Endothelial cell of umbilical vein (primary cell): ENCODE measurements at regions not wholly inside any gene's neighbourhood (a gene's known extent, or its start where the extent isn't known, plus 50 kb on each side); places are given as distances from the start of the nearest gene placed in this dataset.

Source experiments
- CTCF ChIP-seq, 2 donors: IDR thresholded peaks; 1 replicate in 1 of 2; 2 replicates in 1 of 2; pipeline ENCODE4 v1.5.1; 2011; ENCODE audit warnings: low read length in 2 of 2, mild to moderate bottlenecking in 2 of 2, moderate library complexity in 2 of 2, control low read depth in 1 of 2, inconsistent platforms in 1 of 2, low read depth in 1 of 2; ENCODE audit not compliant: insufficient read depth in 1 of 2; ENCODE audit errors: extremely low read depth in 1 of 2
- MYC ChIP-seq: IDR thresholded peaks from one replicate; pipeline ENCODE4 v1.6.1; 2011; ENCODE audit warnings: mild to moderate bottlenecking, low read depth, low read length
- POLR2A ChIP-seq: IDR thresholded peaks from 2 replicates; pipeline ENCODE4 v1.6.1; 2012; ENCODE audit warnings: low read depth, mild to moderate bottlenecking, control low read depth, low read length
- POLR2AphosphoS5 ChIP-seq: IDR thresholded peaks from 2 replicates; pipeline ENCODE4 v1.6.1; 2012; ENCODE audit warnings: low read depth, mild to moderate bottlenecking, control low read depth, low read length, moderate library complexity; ENCODE audit not compliant: insufficient read depth

- TF ChIP-seq CTCF (IDR thresholded peaks at IDR 0.05; ENCODE audit: extremely low read depth in 1 of 2, insufficient read depth in 1 of 2, low read depth in 1 of 2, low read length in 2 of 2), result no peak
- no peak for TF ChIP-seq MYC
- TF ChIP-seq POLR2A, result no peak
- TF ChIP-seq POLR2AphosphoS5, result no peak
These were observed 68.8 kb upstream of the PZP start for GRCh38 chr12:9276990-9277389.
